HG03378 (cell line): ENCODE measurements at regions not wholly inside any gene's neighbourhood (a gene's known extent, or its start where the extent isn't known, plus 50 kb on each side); places are given as distances from the start of the nearest gene placed in this dataset.
"Not testable (repeated sequence)": the region's sequence is repeated elsewhere in the genome, so short reads cannot be mapped to it uniquely, and the experiment has no call there.

Source experiments
- ATAC-seq: cut with Tn5 transposase; IDR thresholded peaks from one replicate; pipeline ENCODE4 v1.9.1; 2021; ENCODE audit warnings: mild to moderate bottlenecking, moderate library complexity; ENCODE audit not compliant: unreplicated experiment

DNA sequence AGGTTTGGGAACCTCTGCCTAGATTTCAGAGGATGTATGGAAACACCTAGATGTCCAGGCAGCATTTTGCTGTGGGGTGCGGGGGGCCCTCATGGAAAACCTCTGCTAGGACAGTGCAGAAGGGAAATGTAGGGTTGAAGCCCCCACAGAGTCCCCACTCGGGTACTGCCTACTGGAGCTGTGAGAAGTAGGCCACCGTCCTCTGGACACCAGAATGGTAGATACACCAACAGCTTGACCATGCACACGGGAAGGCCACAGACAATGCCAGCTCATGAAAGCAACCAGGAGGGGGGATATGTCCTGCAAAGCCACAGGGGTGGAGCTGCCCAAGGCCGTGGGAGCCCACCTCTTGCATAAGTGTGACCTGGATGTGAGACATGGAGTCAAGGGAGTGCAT, 1336.5 kb downstream of the SPATA31A7 start:
- not testable (repeated sequence) for ATAC-seq

DNA sequence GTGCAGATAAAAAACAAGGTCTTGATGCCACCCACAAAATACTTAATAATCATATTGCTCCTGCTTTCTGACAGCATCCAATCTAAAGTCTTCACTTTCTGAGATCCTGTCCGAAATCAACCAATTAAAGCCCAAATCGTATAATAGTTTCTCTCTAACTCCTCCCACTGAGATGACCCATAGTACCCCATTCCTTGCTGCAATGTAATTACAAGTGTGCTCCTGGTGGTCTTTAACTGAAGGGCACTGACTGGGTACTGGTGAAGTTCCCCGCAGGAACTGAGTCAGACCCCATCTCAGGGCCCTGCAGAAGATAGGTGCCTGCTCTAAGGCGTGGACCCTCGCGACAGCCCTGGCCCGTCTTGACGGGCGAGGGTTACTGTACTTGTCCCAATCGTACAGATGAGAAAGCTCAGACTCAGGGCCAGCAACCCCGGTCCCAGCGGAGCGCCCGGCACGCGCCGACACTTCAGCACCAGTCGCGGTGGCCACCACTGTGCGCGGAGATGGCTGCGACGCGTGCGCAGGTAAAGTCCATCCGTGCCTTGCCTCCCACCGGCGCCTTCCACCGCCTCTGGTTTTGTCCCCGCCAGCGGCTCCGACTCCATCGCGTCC, 1342.4 kb downstream of the SPATA31A7 start:
- ATAC-seq = not testable (repeated sequence)

DNA sequence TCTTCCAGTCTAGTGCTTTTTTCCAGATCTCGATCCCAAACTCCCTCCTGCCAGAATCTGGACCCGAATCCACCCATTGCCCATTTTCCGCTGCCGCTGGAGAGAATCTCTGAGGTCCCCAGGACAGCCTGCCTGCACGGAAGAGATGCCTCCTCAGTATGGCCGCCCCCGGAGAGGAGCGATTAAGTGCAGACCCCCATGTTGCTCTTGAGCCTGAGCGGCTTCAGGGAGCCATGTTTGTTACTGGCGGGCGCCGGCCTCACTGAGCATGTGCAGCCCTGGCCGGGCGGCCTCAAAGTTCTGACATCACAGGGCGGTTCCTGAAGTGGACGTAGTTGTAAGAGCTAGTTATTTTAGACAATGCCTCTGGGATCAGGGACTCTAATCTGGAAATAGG, 1342.9 kb downstream of the SPATA31A7 start:
- not testable (repeated sequence) for ATAC-seq

DNA sequence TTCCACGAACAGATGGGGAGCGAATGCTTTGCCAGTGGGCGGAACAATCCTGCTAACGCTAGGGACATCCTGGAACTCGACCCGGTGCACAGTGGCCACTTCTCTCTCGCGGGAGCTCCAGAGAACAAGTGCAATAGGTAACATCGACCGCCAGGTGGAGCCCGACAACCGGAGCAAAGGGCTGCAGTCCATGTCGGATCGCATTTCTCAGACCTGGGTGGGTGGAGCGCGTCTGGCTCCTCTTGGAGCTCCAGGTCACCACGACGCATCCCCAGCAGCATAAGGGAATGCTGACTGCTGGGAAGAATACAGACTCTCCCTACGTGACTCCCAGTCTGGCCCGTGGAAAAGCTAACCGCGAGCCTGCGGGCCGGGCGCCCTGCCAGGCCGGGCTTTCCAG, 1360.7 kb downstream of the SPATA31A7 start:
- peak; percentile 75 for ATAC-seq

DNA sequence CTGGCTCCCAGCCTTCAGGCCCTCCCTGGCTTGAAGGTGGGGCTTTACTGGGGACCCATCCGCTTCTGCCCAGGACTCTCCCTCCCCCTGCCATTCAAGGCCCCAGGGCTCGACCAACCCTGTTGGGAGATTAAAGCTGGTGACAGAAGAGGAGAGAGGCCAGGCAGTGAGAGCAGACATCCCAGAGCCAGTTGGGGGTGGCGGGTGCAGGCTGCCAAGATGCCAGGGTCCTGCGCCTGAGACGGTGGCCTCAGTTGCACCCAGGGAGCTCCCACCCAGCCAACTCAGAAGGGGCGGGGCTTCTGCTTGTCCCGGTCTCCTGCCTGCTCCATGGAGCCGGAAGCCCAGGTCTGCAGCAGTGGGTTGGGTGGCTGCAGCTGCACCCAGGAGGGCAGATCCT, 1370.8 kb downstream of the SPATA31A7 start:
- not testable (repeated sequence) for ATAC-seq

DNA sequence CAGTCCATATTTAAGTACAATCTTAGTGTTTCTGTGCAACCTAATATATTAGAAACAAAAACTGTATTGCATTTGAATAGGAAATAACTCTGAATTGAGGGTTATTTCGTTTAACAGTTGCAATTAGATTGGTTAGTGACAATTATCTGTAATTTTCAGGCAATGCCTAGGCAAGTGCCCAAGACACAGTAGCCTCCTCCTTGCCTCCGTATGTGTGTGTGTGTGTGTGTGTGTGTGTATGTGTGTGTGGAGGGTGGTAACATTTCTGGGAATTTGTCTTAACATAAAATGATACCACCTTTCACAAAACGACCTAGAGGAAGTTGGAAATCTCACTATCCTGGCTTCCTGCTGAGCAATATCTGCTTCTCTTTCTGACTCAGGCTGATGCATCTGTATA, 1375.3 kb downstream of the SPATA31A7 start:
- ATAC-seq = not testable (repeated sequence)

DNA sequence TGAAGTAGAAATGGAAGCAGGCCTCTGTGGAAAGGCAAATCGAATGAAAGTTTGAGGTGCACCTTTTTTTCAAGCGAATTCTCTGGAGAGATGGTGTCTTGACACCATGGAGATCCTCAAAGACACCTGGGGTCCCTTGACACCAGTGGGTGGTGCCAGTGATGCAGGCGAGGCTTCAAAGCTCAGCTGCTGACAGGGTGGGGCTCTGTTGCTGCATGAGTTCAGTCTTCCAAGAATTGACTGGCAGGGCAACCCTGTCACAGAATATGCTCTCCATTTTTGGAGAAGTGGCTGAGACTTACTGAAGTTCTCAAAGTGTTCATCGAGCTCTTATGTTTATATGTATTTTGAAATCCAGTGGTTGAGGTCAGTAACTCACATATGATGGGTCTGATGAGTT, 1376.6 kb downstream of the SPATA31A7 start:
- not testable (repeated sequence) for ATAC-seq

DNA sequence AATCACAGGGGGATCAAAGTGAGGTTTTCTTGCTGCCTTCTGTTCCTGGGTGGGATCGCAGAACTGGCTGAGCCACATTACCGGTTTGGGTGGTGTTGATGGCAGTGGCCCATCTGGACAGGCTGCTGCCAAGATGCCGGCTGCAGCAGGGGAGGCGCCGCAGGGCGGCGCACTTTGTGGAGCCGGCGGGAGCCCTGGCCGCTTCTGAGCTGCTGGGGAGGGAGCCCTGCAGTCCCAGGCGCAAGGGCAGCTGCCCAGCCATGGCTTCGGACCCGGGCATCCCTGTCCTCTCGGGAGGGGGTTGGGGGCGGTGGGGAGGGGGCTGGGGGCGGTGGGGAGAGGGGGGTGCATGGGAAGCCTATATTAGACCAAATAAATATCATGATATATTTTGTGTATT, 1407.3 kb downstream of the SPATA31A7 start:
- ATAC-seq = not testable (repeated sequence)
